HL-60 (cell line): ENCODE measurements at regions not wholly inside any gene's neighbourhood (a gene's known extent, or its start where the extent isn't known, plus 50 kb on each side); places are given as distances from the start of the nearest gene placed in this dataset.

Experiments
- DNase-seq, 2 experiments: peaks; one replicate each; pipeline ENCODE4 v3.0.0-alpha.2; 2010 to 2020; ENCODE audit warnings: low read depth in 1 of 2, low spot score in 1 of 2
- H3K27ac ChIP-seq: fragments of 250-450 bp; sonication (Bioruptor Pico); replicated peaks from 2 replicates; pipeline ENCODE4 v1.5.1; 2020; ENCODE audit warnings: mild to moderate bottlenecking, moderate library complexity
- H3K27me3 ChIP-seq: fragments of 250-450 bp; sonication (Bioruptor Pico); 2 replicates; pipeline ENCODE4 v1.5.1; 2021; ENCODE audit warnings: mild to moderate bottlenecking, moderate library complexity; ENCODE audit not compliant: insufficient read depth, poor library complexity, severe bottlenecking
- H3K4me3 ChIP-seq: replicated peaks from 2 replicates; pipeline ENCODE4 v1.5.1; 2011; ENCODE audit warnings: mild to moderate bottlenecking, control low read depth, low read length; ENCODE audit not compliant: insufficient read depth
- CTCF ChIP-seq: IDR thresholded peaks from one replicate; pipeline ENCODE4 v1.5.1; 2011; ENCODE audit warnings: low read length, control low read depth, inconsistent platforms; ENCODE audit not compliant: insufficient read depth
- GABPA ChIP-seq: IDR thresholded peaks from 2 replicates; pipeline ENCODE4 v1.6.1; 2012; ENCODE audit warnings: low read depth
- POLR2AphosphoS5 ChIP-seq: IDR thresholded peaks from 2 replicates; pipeline ENCODE4 v1.6.1; 2012; ENCODE audit warnings: low read depth
- REST ChIP-seq: IDR thresholded peaks from 2 replicates; pipeline ENCODE4 v1.6.1; 2012; ENCODE audit warnings: low read depth; ENCODE audit not compliant: insufficient replicate concordance
- SPI1 ChIP-seq: IDR thresholded peaks from 2 replicates; pipeline ENCODE4 v1.6.1; 2012; ENCODE audit warnings: low read depth, mild to moderate bottlenecking, borderline replicate concordance

GRCh38 chr4:188811121-188811520 lies 671.9 kb downstream of the TRIML1 start:
- no peak overlapping the region for H3K27ac ChIP-seq
- TF ChIP-seq SPI1 (no peak), POLR2AphosphoS5 (no peak), GABPA (no peak), REST (no peak), CTCF (no peak)
- DNase-seq = no peak
- no peaks in the 10 kb centered on the region for H3K27me3 ChIP-seq
- no peak overlapping the region for H3K4me3 ChIP-seq

- TF ChIP-seq GABPA (no peak), REST (no peak), CTCF (no peak), POLR2AphosphoS5 (no peak), SPI1 (no peak)
- no peak for DNase-seq
- Histone ChIP-seq H3K27ac (no peak overlapping the region), H3K27me3 (no peaks in the 10 kb centered on the region), H3K4me3 (no peak overlapping the region)
Observed at GRCh38 chr4:188812644-188813043, 673.4 kb downstream of the TRIML1 start.

GRCh38 chr4:188818300-188818699 lies 679.1 kb downstream of the TRIML1 start:
- DNase-seq = no peak
- Histone ChIP-seq H3K27me3 (no peaks in the 10 kb centered on the region), H3K4me3 (no peak overlapping the region), H3K27ac (no peak overlapping the region)
- TF ChIP-seq REST = no peak
- TF ChIP-seq GABPA = no peak
- no peak for TF ChIP-seq SPI1
- no peak for TF ChIP-seq CTCF
- TF ChIP-seq POLR2AphosphoS5 = no peak
